HCT116 (cell line): ENCODE measurements at regions not wholly inside any gene's neighbourhood (a gene's known extent, or its start where the extent isn't known, plus 50 kb on each side); places are given as distances from the start of the nearest gene placed in this dataset.

Experiments used
- ATAC-seq: fragments of 200-7000 bp; cut with Tn5 transposase; 2 replicates; pipeline ENCODE4 v1.9.1; 2020; ENCODE audit warnings: mild to moderate bottlenecking, moderate library complexity
- BruUV-seq: library from RNA; stranded (reverse); fragments of 400-500 nt; replicated peaks from 2 replicates; lab custom pipeline; 2021; lab: Mats Ljungman, UMichigan
- CTCF ChIA-PET: fragments of 300-600 bp; sonication (Branson Sonifier 250); formaldehyde crosslinking; loops from one replicate; lab custom pipeline; 2021; ENCODE audit warnings: antibody characterized with exemption; lab: Charles Lee
- POLR2A ChIA-PET: fragments of 300-600, 350-600 bp; sonication (Branson Sonifier 250); formaldehyde crosslinking; loops from one replicate; lab custom pipeline; 2021; ENCODE audit warnings: antibody characterized with exemption; lab: Charles Lee
- RAD21 ChIA-PET, 2 experiments: fragments of 300-600 bp; sonication (Branson Sonifier 250); formaldehyde crosslinking; loops; one replicate each; lab custom pipeline; 2023; ENCODE audit warnings: low total read pairs in 2 of 2; ENCODE audit not compliant: uncharacterized antibody in 2 of 2, unreplicated experiment in 2 of 2, low non-redundant PET in 1 of 2; lab: Charles Lee
- DNase-seq: peaks from one replicate; pipeline ENCODE4 v3.0.0-alpha.2; 2010; ENCODE audit warnings: low read depth, low spot score
- H2AFZ ChIP-seq: fragments of 200-600 bp; shearing (Covaris generic), sonication (generic); 2 replicates; pipeline ENCODE4 v1.6.1; 2017; ENCODE audit warnings: low read depth, mixed run types, mixed read lengths, antibody characterized with exemption, low read length; ENCODE audit not compliant: poor library complexity, severe bottlenecking
- H3K27ac ChIP-seq: 2 replicates; pipeline ENCODE4 v1.5.1; 2012; ENCODE audit warnings: low read depth, low read length
- H3K27me3 ChIP-seq: fragments of 200-600 bp; sonication (generic); 2 replicates; pipeline ENCODE4 v1.6.1; 2016; ENCODE audit warnings: mixed run types, low read length, mixed read lengths; ENCODE audit not compliant: insufficient read depth
- H3K36me3 ChIP-seq, 2 experiments: fragments of 200-500 bp in 1 of 2; fragments of 200-600 bp in 1 of 2; sonication (Bioruptor generic) in 1 of 2; sonication (generic) in 1 of 2; 2 replicates each; pipeline versions ENCODE4 v1.5.1 to v1.6.1; 2014 to 2016; ENCODE audit warnings: low read length in 2 of 2, inconsistent platforms in 1 of 2, mixed read lengths in 1 of 2, mixed run types in 1 of 2; ENCODE audit not compliant: insufficient read depth in 2 of 2, control insufficient read depth in 1 of 2
- H3K4me1 ChIP-seq, 2 experiments: fragments of 200-600 bp in 1 of 2; sonication (generic) in 1 of 2; 2 replicates each; pipeline versions ENCODE4 v1.5.1 to v1.6.1; 2012 to 2017; ENCODE audit warnings: low read length in 2 of 2, inconsistent platforms in 1 of 2, mild to moderate bottlenecking in 1 of 2, mixed read lengths in 1 of 2, mixed run types in 1 of 2, moderate library complexity in 1 of 2; ENCODE audit not compliant: insufficient read depth in 2 of 2, control insufficient read depth in 1 of 2
- H3K4me2 ChIP-seq: fragments of 200-600 bp; sonication (generic); 2 replicates; pipeline ENCODE4 v1.6.1; 2017; ENCODE audit warnings: mixed run types, low read length, mixed read lengths
- H3K4me3 ChIP-seq, 2 experiments: fragments of 200-600 bp in 1 of 2; sonication (generic) in 1 of 2; replicated peaks in 1 of 2; 2 replicates each; pipeline ENCODE4 v1.5.1; 2011 to 2016; ENCODE audit warnings: low read length in 2 of 2, control low read depth in 1 of 2, low read depth in 1 of 2, mild to moderate bottlenecking in 1 of 2, mixed read lengths in 1 of 2, mixed run types in 1 of 2
- H3K79me2 ChIP-seq: fragments of 200-600 bp; sonication (generic); 2 replicates; pipeline ENCODE4 v1.6.1; 2017; ENCODE audit warnings: mild to moderate bottlenecking, mixed run types, low read length, moderate library complexity, mixed read lengths; ENCODE audit not compliant: insufficient read depth
- H3K9ac ChIP-seq: fragments of 200-600 bp; sonication (generic); 2 replicates; pipeline ENCODE4 v1.6.1; 2016; ENCODE audit warnings: low read length, mixed read lengths
- H3K9me2 ChIP-seq: fragments of 200-600 bp; sonication (generic), shearing (Covaris generic); 2 replicates; pipeline ENCODE4 v1.6.1; 2017; ENCODE audit warnings: mixed run types, mild to moderate bottlenecking, moderate library complexity; ENCODE audit not compliant: insufficient read depth
- H3K9me3 ChIP-seq, 2 experiments: fragments of 200-500 bp in 1 of 2; fragments of 200-600 bp in 1 of 2; sonication (Bioruptor generic) in 1 of 2; sonication (generic) in 1 of 2; 2 replicates each; pipeline ENCODE4 v1.6.1; 2014 to 2017; ENCODE audit warnings: low read length in 2 of 2, mixed read lengths in 2 of 2, inconsistent platforms in 1 of 2, low read depth in 1 of 2, mild to moderate bottlenecking in 1 of 2, mixed run types in 1 of 2, moderate library complexity in 1 of 2; ENCODE audit not compliant: control insufficient read depth in 1 of 2, insufficient read depth in 1 of 2
- H4K20me1 ChIP-seq: fragments of 200-600 bp; sonication (generic), shearing (Covaris generic); 2 replicates; pipeline ENCODE4 v1.6.1; 2017; ENCODE audit warnings: mixed run types, mild to moderate bottlenecking, moderate library complexity; ENCODE audit not compliant: insufficient read depth
- CEBPB ChIP-seq: IDR thresholded peaks from 2 replicates; pipeline ENCODE4 v1.6.1; 2012; ENCODE audit warnings: low read depth
- CTCF ChIP-seq, 3 experiments: fragments of 200-600 bp in 1 of 3; sonication (generic) in 1 of 3; IDR thresholded peaks in 2 of 3; conservative IDR thresholded peaks in 1 of 3; 2 replicates each; pipeline ENCODE4 v1.5.1; 2012 to 2017; ENCODE audit warnings: low read depth in 2 of 3, low read length in 2 of 3, antibody characterized with exemption in 1 of 3, borderline replicate concordance in 1 of 3, control low read depth in 1 of 3, mild to moderate bottlenecking in 1 of 3, mixed read lengths in 1 of 3, mixed run types in 1 of 3, moderate library complexity in 1 of 3; ENCODE audit not compliant: insufficient read depth in 1 of 3
- EGR1 ChIP-seq: IDR thresholded peaks from 2 replicates; pipeline ENCODE4 v1.6.1; 2012; ENCODE audit warnings: low read depth
- ELF1 ChIP-seq: IDR thresholded peaks from 2 replicates; pipeline ENCODE4 v1.6.1; 2012; ENCODE audit warnings: low read depth, borderline replicate concordance
- EZH2 ChIP-seq: fragments of 200-600 bp; sonication (generic); IDR thresholded peaks from 2 replicates; pipeline ENCODE4 v1.6.1; 2017; ENCODE audit warnings: antibody characterized with exemption, mixed run types
- FOSL1 ChIP-seq: IDR thresholded peaks from 2 replicates; pipeline ENCODE4 v1.6.1; 2012; ENCODE audit warnings: low read depth
- POLR2AphosphoS5 ChIP-seq: IDR thresholded peaks from 2 replicates; pipeline ENCODE4 v1.6.1; 2011; ENCODE audit warnings: mild to moderate bottlenecking, low read depth, low read length, moderate library complexity
- RAD21 ChIP-seq: IDR thresholded peaks from 2 replicates; pipeline ENCODE4 v1.6.1; 2012; ENCODE audit warnings: low read depth, mild to moderate bottlenecking
- REST ChIP-seq: IDR thresholded peaks from 2 replicates; pipeline ENCODE4 v1.6.1; 2012; ENCODE audit warnings: low read depth
- SP1 ChIP-seq: IDR thresholded peaks from 2 replicates; pipeline ENCODE4 v1.6.1; 2012; ENCODE audit warnings: low read depth
- SRF ChIP-seq: IDR thresholded peaks from 2 replicates; pipeline ENCODE4 v1.6.1; 2012; ENCODE audit warnings: low read depth
- TCF7L2 ChIP-seq: IDR thresholded peaks from 2 replicates; pipeline ENCODE4 v1.7.0; 2011; ENCODE audit warnings: borderline replicate concordance, inconsistent platforms; ENCODE audit not compliant: insufficient read depth, insufficient read length; ENCODE audit errors: extremely low read depth
- YY1 ChIP-seq: IDR thresholded peaks from 2 replicates; pipeline ENCODE4 v1.6.1; 2011; ENCODE audit warnings: low read length, low read depth, moderate library complexity, mild to moderate bottlenecking; ENCODE audit not compliant: insufficient replicate concordance; ENCODE audit errors: extremely low read depth
- ZBTB33 ChIP-seq: IDR thresholded peaks from 2 replicates; pipeline ENCODE4 v1.6.1; 2011; ENCODE audit warnings: mild to moderate bottlenecking, low read length, moderate library complexity; ENCODE audit not compliant: insufficient replicate concordance; ENCODE audit errors: extremely low read depth
- ZFX ChIP-seq: fragments of 450-650 bp; IDR thresholded peaks from 2 replicates; pipeline ENCODE4 v1.6.1; 2017
- ZNF274 ChIP-seq: fragments of 200-500 bp; sonication (Bioruptor generic); IDR thresholded peaks from 2 replicates; pipeline ENCODE4 v1.6.1; 2014; ENCODE audit warnings: mild to moderate bottlenecking, low read depth, low read length, inconsistent platforms
- intact Hi-C: fragments of 100-400 bp; cut with micrococcal nuclease; formaldehyde crosslinking; loops from 2 replicates; pipeline ENCODE4 v1.10.0; 2022

- no peaks in the 10 kb centered on the region for H4K20me1 ChIP-seq
- no peak for TF ChIP-seq CTCF (IDR thresholded peaks at IDR 0.05 in 2 of 3, conservative IDR thresholded peaks at IDR 0.05 in 1 of 3; ENCODE audit: borderline replicate concordance in 1 of 3, insufficient read depth in 1 of 3, low read depth in 2 of 3, low read length in 2 of 3)
- TF ChIP-seq ZFX = no peak
- no peak for TF ChIP-seq EGR1
- no peak for TF ChIP-seq ELF1
- no peak for TF ChIP-seq ZBTB33
- TF ChIP-seq SP1 = no peak
- TF ChIP-seq SRF = no peak
- no peak for TF ChIP-seq RAD21
- no peak for TF ChIP-seq REST
- TF ChIP-seq FOSL1 = no peak
- TF ChIP-seq YY1 = no peak
- no peak for TF ChIP-seq ZNF274
- TF ChIP-seq EZH2 = no peak
- no peak for TF ChIP-seq CEBPB
- TF ChIP-seq POLR2AphosphoS5 = no peak
- TF ChIP-seq TCF7L2 = no peak
- no TSS peak for BruUV-seq
- ATAC-seq = no peak
- no peak overlapping the region for H3K27ac ChIP-seq
- H3K4me3 ChIP-seq = no peak overlapping the region
- intact Hi-C loops = no loop called here
- no peak for DNase-seq
- H3K36me3 ChIP-seq = no peaks in the 10 kb centered on the region
- no peaks in the 10 kb centered on the region for H3K79me2 ChIP-seq
- POLR2A ChIA-PET = no interaction called here
- H3K4me1 ChIP-seq = no peaks in the 10 kb centered on the region
- no peaks in the 10 kb centered on the region for H3K9me2 ChIP-seq
- H3K4me2 ChIP-seq = no peak overlapping the region
- no peak overlapping the region for H2AFZ ChIP-seq
- H3K9me3 ChIP-seq = no peaks in the 10 kb centered on the region
- CTCF ChIA-PET = no interaction called here
- RAD21 ChIA-PET = no interaction called here
- no peak overlapping the region for H3K9ac ChIP-seq
- H3K27me3 ChIP-seq = no peaks in the 10 kb centered on the region
Observed at GRCh38 chr3:99167071-99167470, 265.6 kb upstream of the DCBLD2 start.
